Astrocyte (in vitro differentiated cells and primary cell): ENCODE measurements at regions not wholly inside any gene's neighbourhood (a gene's known extent, or its start where the extent isn't known, plus 50 kb on each side); places are given as distances from the start of the nearest gene placed in this dataset.

ENCODE experiments used
- CTCF ChIP-seq: IDR thresholded peaks from 2 replicates; pipeline ENCODE4 v1.5.1; 2011; ENCODE audit warnings: low read depth, mild to moderate bottlenecking, inconsistent platforms, low read length, moderate library complexity; ENCODE audit not compliant: insufficient read depth
- EZH2 ChIP-seq: IDR thresholded peaks from 2 replicates; pipeline ENCODE4 v1.6.1; 2012; ENCODE audit warnings: mild to moderate bottlenecking, low read length, inconsistent platforms; ENCODE audit not compliant: insufficient read depth

- TF ChIP-seq CTCF (no peak), EZH2 (no peak)
Observed at GRCh38 chr13:81610644-81611043, 1269.7 kb upstream of the SPRY2 start.
